ENCODE measurements at regions not wholly inside any gene's neighbourhood (a gene's known extent, or its start where the extent isn't known, plus 50 kb on each side); places are given as distances from the start of the nearest gene placed in this dataset.

DNA sequence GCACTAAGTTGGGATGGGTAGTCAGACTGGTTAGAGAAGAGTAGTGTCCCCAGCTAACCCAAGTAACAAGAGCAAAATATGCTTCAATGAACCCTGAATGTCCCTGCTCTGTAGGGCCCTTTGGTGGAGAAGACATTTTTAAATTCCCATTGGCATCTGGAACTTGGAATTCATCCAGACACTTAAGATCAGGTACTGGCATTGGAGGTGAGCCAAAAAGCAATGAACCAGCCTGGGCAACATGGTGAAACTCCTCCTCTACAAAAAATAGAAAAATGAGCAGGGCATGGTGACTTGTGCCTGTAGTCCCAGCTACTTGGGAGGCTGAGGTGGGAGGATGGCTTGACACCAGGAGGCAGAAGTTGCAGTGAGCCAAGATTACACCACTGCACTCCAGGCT, 58.9 kb upstream of the ZNF618 start:
- no peak for TF ChIP-seq POLR2AphosphoS5 (IDR thresholded peaks at IDR 0.05)
- TF ChIP-seq, protein P1, sequence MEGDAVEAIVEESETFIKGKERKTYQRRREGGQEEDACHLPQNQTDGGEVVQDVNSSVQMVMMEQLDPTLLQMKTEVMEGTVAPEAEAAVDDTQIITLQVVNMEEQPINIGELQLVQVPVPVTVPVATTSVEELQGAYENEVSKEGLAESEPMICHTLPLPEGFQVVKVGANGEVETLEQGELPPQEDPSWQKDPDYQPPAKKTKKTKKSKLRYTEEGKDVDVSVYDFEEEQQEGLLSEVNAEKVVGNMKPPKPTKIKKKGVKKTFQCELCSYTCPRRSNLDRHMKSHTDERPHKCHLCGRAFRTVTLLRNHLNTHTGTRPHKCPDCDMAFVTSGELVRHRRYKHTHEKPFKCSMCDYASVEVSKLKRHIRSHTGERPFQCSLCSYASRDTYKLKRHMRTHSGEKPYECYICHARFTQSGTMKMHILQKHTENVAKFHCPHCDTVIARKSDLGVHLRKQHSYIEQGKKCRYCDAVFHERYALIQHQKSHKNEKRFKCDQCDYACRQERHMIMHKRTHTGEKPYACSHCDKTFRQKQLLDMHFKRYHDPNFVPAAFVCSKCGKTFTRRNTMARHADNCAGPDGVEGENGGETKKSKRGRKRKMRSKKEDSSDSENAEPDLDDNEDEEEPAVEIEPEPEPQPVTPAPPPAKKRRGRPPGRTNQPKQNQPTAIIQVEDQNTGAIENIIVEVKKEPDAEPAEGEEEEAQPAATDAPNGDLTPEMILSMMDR (IDR thresholded peaks at IDR 0.05): no peak

All from suprapubic skin (tissue), 3 donors.